GM21723 (cell line): ENCODE measurements at regions not wholly inside any gene's neighbourhood (a gene's known extent, or its start where the extent isn't known, plus 50 kb on each side); places are given as distances from the start of the nearest gene placed in this dataset.

Experiments used
- ATAC-seq: cut with Tn5 transposase; IDR thresholded peaks from one replicate; pipeline ENCODE4 v1.9.1; 2021; ENCODE audit warnings: mild to moderate bottlenecking, moderate library complexity; ENCODE audit not compliant: unreplicated experiment

DNA sequence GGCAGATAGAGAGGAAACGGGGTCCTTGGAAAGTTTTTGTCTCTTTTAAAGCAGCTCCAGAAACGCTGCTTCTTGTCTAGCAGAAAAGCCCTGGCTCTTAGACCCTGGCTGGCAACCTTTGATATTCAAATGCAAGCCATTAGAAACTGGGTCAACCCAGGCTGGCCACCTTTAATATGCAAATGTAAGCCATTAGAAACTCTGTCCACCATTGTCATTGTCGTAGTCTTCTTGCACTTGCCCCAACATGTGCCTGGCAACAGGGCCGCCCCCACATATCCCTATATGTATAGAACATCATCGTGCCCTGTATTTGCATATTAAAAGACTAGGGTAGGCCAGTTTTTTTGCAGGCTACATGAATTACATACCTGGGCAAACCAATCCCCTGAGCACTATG is 621.3 kb upstream of the DPP6 start:
- no peak for ATAC-seq

DNA sequence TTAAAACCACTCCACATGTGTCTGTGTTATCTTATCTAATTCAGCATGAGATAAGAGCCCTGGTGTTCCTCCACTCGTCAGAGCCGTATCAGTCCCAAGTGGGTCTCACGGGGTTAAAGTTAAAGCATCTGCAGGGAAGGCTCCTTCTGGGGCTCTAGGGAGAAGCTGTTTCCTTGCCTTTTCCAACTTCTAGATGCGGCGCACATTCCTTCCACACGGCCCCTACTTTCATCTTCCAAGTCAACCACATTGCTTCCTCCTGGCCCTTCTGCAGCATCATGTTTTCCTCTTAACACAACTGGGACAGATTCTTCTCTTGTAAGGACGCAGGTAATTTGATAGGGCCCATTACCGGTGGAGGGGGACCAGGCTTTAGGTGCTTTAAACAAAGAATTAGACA is 620.1 kb upstream of the DPP6 start:
- ATAC-seq, result no peak

DNA sequence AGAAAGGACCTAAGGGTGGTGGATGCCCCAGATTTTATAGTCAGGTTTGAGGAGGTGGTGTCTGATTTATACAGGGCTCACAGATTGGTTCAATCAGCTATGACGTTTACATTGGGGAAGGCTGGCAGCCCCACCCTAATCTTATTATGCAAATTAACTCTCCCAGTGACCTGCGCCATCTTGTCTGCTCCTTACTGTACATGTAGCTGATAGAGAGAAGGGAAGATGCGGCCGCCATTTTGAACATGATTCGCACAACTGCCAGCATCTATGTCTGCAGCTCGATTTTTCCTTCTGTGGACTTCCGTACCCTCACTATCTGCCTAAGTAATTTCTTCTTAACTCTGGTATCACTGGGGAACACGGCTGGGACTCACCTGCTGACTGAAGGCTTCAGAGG is 619.0 kb upstream of the DPP6 start:
- ATAC-seq, result no peak

DNA sequence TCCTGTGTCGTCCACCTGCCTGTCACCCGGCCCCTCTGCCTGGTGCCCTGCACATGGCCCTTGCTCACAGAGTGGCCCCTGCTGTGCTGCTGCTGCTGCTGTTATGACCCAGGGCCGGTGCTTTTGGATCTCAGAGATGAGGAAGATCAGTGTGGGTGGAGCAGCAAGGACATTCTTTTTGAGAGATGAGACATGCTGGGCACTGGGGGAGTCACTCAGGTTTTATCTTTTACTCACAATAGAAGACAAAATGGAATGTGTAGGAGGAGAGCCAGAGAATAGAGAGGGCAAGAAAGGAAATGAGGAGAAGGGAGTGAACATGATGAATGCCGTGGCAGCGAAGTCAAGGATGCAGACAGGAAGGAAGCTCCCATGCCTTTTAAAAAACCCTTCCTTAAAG is 611.5 kb upstream of the DPP6 start:
- ATAC-seq, result no peak

DNA sequence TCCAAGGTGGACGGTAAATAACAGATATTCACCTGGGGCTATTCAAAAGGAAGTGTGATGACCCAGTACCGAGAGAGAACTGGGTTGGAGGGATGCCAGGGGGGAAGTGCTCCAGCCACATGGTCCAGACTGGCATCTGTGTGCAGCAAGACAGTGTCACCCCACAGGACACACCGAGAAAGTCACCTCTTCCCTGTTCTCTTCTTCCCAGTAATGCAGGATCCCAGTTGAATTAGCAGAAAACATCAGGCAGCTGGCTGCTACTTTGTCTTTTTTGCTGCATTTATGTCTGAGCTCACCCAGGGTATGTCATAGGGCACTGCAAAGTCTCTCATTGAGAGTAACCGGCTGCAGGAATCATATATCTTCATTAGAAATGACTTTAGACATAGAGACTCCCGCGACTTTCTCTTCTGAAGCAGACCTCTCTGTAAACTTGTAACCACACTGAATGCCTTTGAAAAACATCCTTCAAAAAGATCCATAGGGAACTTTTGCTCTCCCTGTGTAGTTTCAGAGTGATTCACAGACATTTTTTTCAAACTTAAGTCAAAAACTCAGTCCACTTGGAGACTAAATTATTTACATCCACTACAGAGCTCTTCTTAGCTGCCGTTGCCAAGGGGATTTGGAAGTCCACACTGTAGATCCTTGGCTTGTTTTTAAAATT is 609.0 kb upstream of the DPP6 start:
- ATAC-seq, result no peak

DNA sequence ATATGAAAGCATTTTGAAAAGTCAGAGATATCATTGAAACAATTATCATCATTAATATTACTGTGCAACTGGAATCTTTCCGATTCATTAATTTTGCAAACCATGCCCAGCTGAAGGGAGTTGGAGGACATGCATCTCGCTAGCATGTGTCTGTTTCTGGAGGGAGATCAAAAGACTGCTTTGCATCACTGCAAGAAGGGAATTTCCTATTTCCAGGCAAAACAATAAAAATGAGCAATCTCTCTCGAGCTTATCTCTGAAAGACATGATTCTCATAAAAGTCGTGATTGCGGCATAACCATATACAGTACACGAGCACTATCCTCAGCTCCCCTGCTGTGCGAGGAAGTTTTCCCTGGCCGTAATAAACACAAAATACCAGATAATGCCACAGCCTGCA is 607.6 kb upstream of the DPP6 start:
- no peak for ATAC-seq

DNA sequence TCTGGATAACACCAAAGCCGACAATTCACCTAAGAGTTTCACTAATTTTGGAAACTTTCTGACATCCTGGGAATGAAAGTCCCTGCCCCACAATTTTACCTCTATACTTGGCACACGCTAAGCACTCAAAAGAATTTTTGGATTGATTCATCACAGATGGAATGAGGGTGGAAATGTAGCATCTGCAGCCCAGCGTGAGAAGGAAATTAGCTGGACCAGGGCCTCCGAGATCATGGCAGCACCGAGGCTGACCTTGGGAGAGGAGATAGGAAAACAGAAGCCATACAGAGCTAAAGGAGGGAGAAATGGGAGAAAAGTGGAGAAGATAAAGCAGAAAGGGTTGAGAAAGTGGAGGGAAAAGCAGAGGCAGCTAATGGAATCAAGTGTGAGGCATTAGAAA is 606.6 kb upstream of the DPP6 start:
- ATAC-seq, result no peak

DNA sequence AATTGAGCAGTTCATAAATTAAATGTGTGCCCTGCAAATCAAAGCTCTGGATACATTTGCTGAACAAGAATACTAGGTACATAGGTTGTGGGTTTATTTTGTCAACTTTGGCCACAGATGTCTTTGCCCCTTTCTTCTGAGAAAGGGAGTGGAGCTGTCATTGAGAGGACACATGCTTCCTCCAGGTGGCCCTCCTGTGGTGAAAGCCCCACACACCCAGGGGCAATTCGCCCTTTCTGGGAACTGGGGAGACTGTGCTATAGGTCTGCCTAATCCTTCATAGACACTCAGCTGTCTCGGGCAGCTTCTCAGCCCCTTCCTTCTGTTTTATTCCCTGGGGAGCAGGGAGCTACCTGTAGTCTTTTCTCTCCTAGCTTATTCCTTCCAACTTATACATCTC is 605.7 kb upstream of the DPP6 start:
- ATAC-seq, result no peak

DNA sequence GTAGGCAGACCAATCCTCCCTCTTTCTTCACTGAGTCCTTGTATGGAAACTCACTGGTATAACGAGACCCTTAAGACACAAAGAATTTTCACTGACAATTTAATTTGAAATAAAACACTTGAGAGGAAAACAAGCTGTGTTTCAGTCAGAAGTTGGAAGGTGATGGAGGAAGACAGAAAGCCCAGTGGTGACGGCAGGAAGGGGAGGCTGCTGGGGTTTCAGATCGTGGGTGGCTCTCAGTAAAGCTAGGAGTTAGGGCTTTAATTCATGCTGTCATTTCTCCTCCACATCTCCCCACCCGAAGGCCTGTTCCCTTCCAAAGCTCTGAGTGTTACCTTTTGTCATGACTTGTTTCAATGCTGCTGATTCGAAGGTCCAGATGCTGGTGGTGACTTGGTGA is 605.2 kb upstream of the DPP6 start:
- no peak for ATAC-seq

DNA sequence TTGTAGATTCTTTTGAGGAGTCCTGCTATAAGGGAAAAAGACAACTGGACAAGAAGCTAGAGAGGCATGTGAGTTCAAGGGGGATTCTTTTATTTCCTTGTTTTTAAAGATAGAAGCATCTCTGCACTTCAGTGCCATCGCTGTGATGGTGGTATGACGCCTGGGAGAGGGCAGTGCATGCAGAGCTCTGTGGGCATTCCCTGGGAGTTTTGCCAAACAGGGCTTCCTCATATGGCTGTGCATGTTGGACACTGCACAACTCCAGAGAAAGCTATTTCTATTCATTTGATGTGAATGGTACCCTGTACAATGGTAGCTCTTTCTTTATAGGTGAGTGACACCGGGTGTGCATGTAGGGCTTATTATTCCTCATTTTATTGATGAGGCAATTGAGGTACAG is 599.5 kb upstream of the DPP6 start:
- ATAC-seq, result no peak

DNA sequence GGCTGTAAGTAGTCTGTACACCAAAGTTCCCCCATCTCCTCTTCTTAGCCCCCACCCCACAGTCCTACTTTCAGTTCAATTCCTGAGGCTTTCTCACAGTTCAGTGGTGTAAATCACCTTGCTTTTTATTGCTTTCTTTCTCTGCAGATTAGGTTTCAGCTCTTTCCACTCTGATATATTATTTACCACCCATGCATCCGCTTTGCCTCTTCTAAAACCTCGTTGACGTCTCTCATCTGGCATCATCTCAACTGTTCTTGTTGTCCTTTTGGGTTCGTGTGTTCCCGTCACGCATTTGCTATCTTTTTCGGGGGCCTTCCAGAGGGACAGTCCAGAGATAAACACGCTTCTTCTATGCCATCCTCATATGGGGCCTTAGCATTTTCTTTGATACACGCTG is 597.9 kb upstream of the DPP6 start:
- no peak for ATAC-seq

DNA sequence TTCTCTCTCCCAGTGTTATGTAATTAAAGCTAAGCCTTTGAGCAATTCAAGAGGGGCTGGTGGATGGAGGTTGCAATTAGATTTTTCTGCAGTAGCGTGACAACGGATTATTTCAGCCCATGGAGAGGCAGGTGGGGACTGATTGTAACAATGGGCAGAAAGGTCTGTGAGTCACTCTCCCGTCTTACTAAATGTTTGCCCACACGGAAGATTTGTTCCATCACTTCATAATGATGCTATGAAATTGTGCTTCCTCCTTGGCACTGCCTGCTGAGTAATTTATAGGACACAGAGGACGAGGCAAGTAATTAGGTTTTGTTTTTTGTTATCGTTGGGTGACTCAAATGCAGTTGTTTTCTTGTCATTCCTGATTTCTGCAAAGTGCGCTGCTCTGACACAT is 594.5 kb upstream of the DPP6 start:
- ATAC-seq, result no peak

DNA sequence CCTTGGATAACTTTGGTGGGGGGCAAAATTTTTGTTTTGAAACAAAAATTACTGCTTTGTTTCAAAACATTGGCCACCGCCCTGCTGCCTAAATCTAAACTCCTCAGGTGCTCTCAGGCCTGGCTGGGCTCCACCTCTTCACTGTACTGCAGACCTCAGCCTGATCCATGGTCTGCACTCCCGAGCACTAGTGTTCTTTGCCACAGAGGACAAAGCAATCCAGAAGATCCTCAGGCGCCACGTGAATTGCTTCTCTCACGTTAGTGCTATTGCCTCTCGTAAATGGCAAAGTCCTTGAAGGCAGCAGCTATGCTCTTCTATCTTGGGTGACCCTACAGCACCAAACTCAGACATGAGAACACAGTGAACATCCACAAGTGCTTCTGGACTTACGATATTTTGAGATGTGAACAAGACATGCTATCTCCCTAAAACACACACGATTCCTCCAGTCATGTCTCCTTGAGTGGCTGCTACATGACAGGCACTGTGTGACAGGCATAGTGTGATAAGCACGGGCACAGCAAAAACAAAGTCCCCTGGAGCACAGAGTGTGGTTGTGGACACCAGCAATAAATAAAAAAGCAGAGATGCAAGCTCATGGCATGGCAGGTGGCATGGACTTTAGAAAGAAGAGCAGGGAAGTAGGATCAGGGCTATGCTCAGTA is 582.1 kb upstream of the DPP6 start:
- no peak for ATAC-seq

DNA sequence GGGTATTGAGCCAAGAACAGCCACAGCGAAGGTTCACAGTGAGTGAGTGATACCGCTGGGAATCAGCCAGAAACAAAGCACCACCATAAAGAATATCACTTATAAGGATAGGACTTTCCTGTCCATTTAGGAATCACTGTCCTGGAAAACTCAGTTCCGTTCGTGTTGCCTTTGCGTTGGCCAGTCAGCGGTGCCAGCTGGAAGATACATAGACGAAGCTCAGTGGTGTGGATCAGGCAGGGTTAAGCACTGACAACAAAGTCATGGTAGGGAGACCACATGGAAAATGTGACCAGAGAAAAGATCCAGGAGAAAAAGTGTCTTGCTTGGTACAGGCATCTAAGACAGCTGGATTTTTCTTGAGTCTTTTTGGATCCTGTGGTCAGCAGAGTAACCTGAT is 579.7 kb upstream of the DPP6 start:
- no peak for ATAC-seq

DNA sequence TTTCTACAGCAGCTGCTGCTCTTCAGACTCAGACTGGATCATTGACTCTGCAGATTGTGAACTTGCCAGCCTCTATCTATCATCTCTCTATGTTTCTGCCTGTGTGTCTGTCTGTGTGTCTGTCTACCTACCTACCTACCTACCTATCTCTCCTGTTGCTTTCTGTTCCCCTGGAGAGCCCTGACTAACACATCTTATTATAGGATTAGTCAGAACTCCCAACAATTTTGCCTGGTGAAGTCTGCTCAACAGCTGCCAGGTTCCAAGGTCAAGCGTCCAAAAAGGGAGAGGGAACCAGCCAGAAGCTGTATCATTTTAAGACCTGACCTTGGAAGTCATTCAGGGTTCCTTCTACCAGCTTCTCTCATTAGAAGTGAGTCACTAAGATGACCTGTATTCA is 579.0 kb upstream of the DPP6 start:
- no peak for ATAC-seq

DNA sequence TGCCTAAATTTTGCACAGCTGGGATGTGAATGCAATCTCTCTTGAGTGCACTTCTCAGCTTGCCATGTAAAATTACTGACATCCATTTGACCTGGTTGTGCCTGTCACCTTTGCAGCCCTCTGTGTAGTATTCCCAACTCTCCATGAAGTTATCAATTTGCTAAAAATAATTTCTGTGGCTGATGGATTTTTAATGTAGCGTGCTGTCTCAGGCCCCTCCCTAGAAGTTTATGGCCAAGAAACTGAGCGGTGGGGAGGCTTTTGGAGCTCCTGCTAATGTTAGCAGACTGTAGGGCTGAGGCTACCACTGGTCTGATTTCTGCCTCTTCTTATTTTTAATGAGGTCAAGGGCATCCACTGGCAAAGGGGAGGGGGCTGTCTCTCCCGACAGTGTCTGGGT is 577.0 kb upstream of the DPP6 start:
- ATAC-seq, result no peak

DNA sequence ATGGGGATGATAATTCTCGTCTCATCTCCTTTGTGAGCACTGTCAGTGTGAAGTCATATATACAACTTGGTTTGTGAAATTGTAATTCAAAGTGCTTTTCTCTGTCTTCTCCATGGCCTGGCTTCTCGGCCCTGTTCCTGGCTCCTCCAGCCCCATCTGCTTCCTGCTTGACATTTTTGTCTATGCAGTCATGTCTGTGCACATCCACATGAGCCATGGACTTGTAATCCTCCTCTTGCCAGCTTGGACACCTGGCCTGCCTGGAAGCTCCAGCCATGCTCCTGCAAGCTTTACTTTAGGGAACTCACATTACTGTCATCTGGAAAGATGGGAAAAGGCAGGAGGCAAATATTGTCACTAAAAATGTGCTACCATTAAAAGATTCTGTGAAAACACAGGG is 576.0 kb upstream of the DPP6 start:
- ATAC-seq, result no peak

DNA sequence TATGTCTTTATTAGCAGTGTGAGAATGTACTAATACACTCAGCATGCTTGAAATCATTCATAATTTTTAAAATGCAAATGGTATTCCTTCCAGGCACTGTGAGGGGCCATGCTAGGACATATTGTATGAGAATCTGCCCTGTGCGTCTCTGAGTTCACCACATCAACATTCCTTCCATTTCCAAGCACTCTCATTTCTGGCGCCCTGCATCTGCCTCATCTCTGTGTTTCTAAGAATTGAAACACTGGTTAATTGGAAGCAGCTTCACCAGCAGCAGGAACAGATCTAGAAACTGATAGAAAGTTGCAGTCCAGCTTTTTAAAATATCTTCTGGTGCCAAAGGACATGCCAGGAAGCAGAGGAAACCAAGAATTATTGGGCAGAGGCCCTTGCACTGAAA is 555.9 kb upstream of the DPP6 start:
- ATAC-seq, result no peak

DNA sequence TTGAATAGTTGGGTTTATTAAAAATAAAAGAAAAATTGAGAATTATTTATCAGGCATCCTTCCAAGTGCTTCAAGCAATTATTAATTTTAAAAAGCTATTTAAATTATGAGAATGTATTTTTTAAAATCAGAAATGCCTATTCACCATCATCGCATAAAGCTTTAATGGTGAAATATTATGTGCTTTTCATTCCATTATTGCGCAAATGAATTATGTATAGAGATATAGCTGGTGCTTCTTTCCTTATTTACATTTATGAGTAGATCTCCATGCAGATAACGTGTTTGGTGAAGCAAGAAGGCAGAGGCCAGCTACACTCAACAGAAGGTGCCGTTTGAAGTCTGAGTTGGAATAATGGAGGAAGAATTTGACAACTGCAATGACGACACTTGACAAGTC is 549.1 kb upstream of the DPP6 start:
- ATAC-seq, result no peak

DNA sequence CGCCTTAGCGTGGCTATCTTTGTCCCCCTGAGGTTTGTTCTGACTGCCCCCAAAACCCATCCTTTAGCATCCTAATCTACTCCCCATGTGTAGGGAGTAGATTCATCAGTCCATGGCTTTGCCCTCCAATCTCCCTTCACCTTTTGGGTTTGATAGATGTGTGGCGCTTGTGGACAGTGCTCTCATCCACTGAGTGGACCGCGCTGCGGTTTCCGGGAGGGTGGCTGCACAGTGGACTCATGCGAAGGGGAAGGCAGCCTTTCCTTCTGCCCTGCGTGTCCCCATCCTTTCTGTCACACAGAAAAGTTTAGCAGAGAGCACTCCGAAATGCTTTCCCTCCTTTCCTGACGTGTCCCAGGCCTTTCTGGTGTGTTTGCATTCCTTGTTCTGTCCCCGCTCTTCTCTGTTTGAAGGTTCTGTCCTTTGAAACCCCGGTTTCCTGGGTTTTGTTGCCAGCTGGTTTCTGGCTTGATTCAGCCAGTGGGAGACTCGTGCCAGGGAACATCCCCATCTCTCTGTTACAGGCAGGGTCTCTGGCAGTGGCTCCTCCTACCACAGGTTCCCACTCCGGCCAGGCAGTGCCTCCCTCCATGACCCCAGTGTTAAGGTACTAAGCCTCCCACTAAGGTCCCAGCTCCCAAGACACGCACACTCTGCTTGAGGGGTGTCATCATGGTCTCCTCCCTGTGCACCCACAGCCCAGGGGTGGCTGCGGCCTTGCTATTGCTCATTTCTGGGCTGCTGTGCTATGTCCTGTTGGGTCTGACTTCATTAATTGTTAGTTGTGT is 547.7 kb upstream of the DPP6 start:
- ATAC-seq, result no peak

DNA sequence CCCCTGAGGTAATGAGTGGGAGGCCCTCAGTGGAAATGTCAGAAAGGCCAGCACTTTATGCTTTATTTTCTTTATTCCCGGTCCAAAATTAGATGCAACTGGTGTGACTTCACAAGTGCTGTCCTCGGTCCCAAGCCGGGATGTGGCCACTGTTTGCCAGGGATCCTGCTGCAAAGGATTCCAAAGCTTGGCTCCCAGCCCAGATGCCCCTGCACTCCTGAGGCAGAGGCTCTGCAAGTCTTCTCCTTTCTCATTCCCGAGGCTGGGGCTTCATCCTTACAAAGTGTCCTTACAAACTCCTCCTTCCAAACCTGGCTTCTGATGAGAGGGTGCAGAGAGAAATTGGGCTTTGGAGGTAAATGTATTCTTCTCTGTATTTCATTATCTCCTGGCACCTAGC is 544.3 kb upstream of the DPP6 start:
- no peak for ATAC-seq

DNA sequence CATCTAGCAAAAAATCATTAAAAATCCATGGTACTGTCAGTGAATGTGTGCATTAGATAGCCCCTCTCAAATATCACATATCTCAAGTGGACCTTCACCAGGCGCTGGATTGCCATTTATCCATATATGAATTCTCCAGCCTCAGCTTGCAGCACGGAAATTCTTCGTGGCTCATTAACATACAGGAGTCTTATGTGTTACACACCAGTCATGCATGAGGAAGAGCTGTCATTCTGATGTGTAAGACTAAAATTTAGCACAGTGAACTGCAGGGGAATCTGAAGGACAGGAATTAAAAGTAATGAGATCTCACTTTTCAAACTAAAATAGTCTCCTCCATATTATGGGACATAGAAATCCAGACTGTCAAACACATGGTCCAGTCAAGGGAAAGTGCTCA is 542.4 kb upstream of the DPP6 start:
- ATAC-seq, result no peak
